Omental fat pad (tissue), 3 donors: ENCODE measurements at regions not wholly inside any gene's neighbourhood (a gene's known extent, or its start where the extent isn't known, plus 50 kb on each side); places are given as distances from the start of the nearest gene placed in this dataset.

Experiments
- ATAC-seq: fragments of 150-250 bp; one replicate; pipeline ENCODE4 v1.9.1; 2016; ENCODE audit warnings: mild to moderate bottlenecking, moderate library complexity; ENCODE audit not compliant: low FRiP score
- DNase-seq: peaks from one replicate; pipeline ENCODE4 v3.0.0-alpha.2; 2019; ENCODE audit warnings: low spot score
- CTCF ChIP-seq, 3 donors: fragments of 450-650 bp; IDR thresholded peaks; one replicate each; pipeline ENCODE4 v1.5.1; 2016 to 2017; ENCODE audit warnings: antibody characterized with exemption in 3 of 3, mild to moderate bottlenecking in 3 of 3, moderate library complexity in 2 of 3

- TF ChIP-seq CTCF (IDR thresholded peaks at IDR 0.05): no peak
Observed at GRCh38 chr13:30027569-30028455, 177.4 kb upstream of the UBL3 start.

GRCh38 chr13:30026909-30027308 lies 176.5 kb upstream of the UBL3 start:
- ATAC-seq: no peak
- no peak for TF ChIP-seq CTCF (IDR thresholded peaks at IDR 0.05)
- DNase-seq: no peak

More at GRCh38 chr13:30027569-30028455, 177.4 kb upstream of the UBL3 start:
- ATAC-seq: no peak
- DNase-seq: no peak

- ATAC-seq: no peak
- DNase-seq: no peak
- no peak for TF ChIP-seq CTCF (IDR thresholded peaks at IDR 0.05)
Observed at GRCh38 chr13:30026093-30026492, 175.7 kb upstream of the UBL3 start.

GRCh38 chr13:30025351-30025750 lies 174.9 kb upstream of the UBL3 start:
- TF ChIP-seq CTCF (IDR thresholded peaks at IDR 0.05): no peak
- no peak for ATAC-seq
- no peak for DNase-seq

- ATAC-seq (no peak), DNase-seq (no peak)
- no peak for TF ChIP-seq CTCF (IDR thresholded peaks at IDR 0.05)
Observed at GRCh38 chr13:30024125-30024865, 173.9 kb upstream of the UBL3 start.

GRCh38 chr13:30023196-30023895 lies 172.9 kb upstream of the UBL3 start:
- ATAC-seq: no peak
- TF ChIP-seq CTCF (IDR thresholded peaks at IDR 0.05): no peak
- DNase-seq: no peak
